Upper lobe of left lung (tissue), 4 donors: ENCODE measurements at regions not wholly inside any gene's neighbourhood (a gene's known extent, or its start where the extent isn't known, plus 50 kb on each side); places are given as distances from the start of the nearest gene placed in this dataset.

Source experiments
- CTCF ChIP-seq, 6 experiments: fragments of 450-650 bp in 4 of 6; fragments of 200-600 bp in 2 of 6; sonication (generic) in 2 of 6; IDR thresholded peaks; one replicate each; pipeline ENCODE4 v1.5.1; 2016 to 2019; ENCODE audit warnings: antibody characterized with exemption in 6 of 6
- POLR2A ChIP-seq, 4 donors: fragments of 450-650 bp; IDR thresholded peaks; one replicate each; pipeline ENCODE4 v1.5.1; 2016 to 2017; ENCODE audit warnings: antibody characterized with exemption in 4 of 4, mild to moderate bottlenecking in 2 of 4
- POLR2AphosphoS5 ChIP-seq, 2 donors: sonication (generic); formaldehyde crosslinking; IDR thresholded peaks; one replicate each; pipeline ENCODE4 v1.5.1; 2017; ENCODE audit warnings: antibody characterized with exemption in 2 of 2

- TF ChIP-seq CTCF (IDR thresholded peaks at IDR 0.05) (no peak), POLR2A (IDR thresholded peaks at IDR 0.05) (no peak), POLR2AphosphoS5 (IDR thresholded peaks at IDR 0.05) (no peak)
These were observed 96.1 kb upstream of the SEMA3C start for GRCh38 chr7:81014908-81015307.
